ENCODE measurements at regions not wholly inside any gene's neighbourhood (a gene's known extent, or its start where the extent isn't known, plus 50 kb on each side); places are given as distances from the start of the nearest gene placed in this dataset.

DNA sequence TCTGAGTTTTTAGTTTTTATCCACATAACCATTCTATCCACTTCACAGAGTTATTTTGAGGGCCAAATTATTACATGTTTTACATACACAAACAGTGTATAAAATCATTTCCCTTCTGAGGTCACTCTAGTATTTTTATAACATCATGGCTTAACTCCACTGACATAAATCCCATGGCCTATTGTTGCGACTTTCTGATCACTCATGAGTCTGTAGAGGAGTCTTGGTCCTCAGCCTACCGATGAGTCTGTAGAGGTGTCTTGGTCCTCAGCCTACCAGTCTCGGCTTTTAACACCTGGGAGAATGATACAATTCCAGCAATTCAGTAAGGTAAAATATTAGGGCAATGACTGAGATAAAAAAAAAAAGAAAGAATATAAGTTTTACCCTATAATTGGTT, 483.7 kb downstream of the USP25 start:
- Mint-ChIP-seq H3K36me3 (ENCODE audit: insufficient read depth, unreplicated experiment) (no peaks in the 10 kb centered on the region), H3K27me3 (ENCODE audit: insufficient read depth, unreplicated experiment) (no peaks in the 10 kb centered on the region), H3K9me3 (ENCODE audit: unreplicated experiment) (no peaks in the 10 kb centered on the region), H3K4me3 (ENCODE audit: unreplicated experiment) (no peak overlapping the region), H3K27ac (ENCODE audit: unreplicated experiment) (no peak overlapping the region), H3K4me1 (ENCODE audit: low read depth, unreplicated experiment) (peaks cover 8% of the 10 kb centered on the region)
- no peak for DNase-seq
- TF ChIP-seq, protein P1, sequence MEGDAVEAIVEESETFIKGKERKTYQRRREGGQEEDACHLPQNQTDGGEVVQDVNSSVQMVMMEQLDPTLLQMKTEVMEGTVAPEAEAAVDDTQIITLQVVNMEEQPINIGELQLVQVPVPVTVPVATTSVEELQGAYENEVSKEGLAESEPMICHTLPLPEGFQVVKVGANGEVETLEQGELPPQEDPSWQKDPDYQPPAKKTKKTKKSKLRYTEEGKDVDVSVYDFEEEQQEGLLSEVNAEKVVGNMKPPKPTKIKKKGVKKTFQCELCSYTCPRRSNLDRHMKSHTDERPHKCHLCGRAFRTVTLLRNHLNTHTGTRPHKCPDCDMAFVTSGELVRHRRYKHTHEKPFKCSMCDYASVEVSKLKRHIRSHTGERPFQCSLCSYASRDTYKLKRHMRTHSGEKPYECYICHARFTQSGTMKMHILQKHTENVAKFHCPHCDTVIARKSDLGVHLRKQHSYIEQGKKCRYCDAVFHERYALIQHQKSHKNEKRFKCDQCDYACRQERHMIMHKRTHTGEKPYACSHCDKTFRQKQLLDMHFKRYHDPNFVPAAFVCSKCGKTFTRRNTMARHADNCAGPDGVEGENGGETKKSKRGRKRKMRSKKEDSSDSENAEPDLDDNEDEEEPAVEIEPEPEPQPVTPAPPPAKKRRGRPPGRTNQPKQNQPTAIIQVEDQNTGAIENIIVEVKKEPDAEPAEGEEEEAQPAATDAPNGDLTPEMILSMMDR (IDR thresholded peaks at IDR 0.05; ENCODE audit: insufficient read depth in 1 of 2, low read depth in 1 of 2, low read length in 1 of 2, severe bottlenecking in 1 of 2, unreplicated experiment in 1 of 2) = no peak
- Histone ChIP-seq H3K36me3 (ENCODE audit: control insufficient read depth, insufficient read depth, low read length) (no peaks in the 10 kb centered on the region), H3K27me3 (replicated peaks; ENCODE audit: control insufficient read depth, insufficient read depth, low read length) (no peaks in the 10 kb centered on the region), H3K4me1 (0 out of 2 replicates have a peak, but pooled peaks cover under 1% of the 10 kb centered on the region), H3K4me3 (ENCODE audit: low read depth, low read length) (no peak overlapping the region), H3K9me3 (no peaks in the 10 kb centered on the region)
- POLR2A ChIA-PET = no interaction called here
- CTCF ChIA-PET = no interaction called here
- BruUV-seq (replicated peaks) = no TSS peak
- intact Hi-C loops (cut with micrococcal nuclease; ENCODE audit: unreplicated experiment) = no loop called here

DNA sequence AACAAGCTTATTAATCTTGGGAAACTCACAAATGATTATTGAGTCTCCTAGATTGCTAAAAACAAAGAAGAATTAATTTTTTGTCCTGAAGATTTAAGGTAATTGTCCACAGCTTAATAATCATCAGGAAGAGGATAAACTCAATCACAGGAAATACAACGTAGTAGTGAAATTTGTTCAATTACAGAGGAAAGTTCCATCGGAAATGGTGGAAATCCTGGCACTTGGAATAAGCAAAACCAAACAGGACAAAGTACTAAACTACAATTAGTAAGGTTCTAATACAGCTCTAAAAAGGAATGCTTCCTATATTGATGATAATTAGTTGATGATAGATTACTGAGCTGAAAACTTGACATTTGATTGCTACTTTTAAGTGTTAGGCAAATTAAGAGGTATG, 485.4 kb downstream of the USP25 start:
- no peaks in the 10 kb centered on the region for H3K27me3 Mint-ChIP-seq (ENCODE audit: insufficient read depth, unreplicated experiment)
- BruUV-seq (replicated peaks) = no TSS peak
- H3K36me3 Mint-ChIP-seq (ENCODE audit: insufficient read depth, unreplicated experiment) = no peaks in the 10 kb centered on the region
- Histone ChIP-seq H3K27me3 (replicated peaks; ENCODE audit: control insufficient read depth, insufficient read depth, low read length) (no peaks in the 10 kb centered on the region), H3K4me3 (ENCODE audit: low read depth, low read length) (no peak overlapping the region), H3K36me3 (ENCODE audit: control insufficient read depth, insufficient read depth, low read length) (no peaks in the 10 kb centered on the region), H3K4me1 (peaks cover 11% of the 10 kb centered on the region; the same call in 1 of the 2 replicates), H3K9me3 (no peaks in the 10 kb centered on the region)
- H3K4me3 Mint-ChIP-seq (ENCODE audit: unreplicated experiment) = no peak overlapping the region
- intact Hi-C loops (cut with micrococcal nuclease; ENCODE audit: unreplicated experiment) = no loop called here
- ChIA-PET POLR2A (no interaction called here), CTCF (no interaction called here)
- peaks cover 8% of the 10 kb centered on the region for H3K4me1 Mint-ChIP-seq (ENCODE audit: low read depth, unreplicated experiment)
- no peak overlapping the region for H3K27ac Mint-ChIP-seq (ENCODE audit: unreplicated experiment)
- DNase-seq = no peak
- TF ChIP-seq, protein P1 (IDR thresholded peaks at IDR 0.05; ENCODE audit: insufficient read depth in 1 of 2, low read depth in 1 of 2, low read length in 1 of 2, severe bottlenecking in 1 of 2, unreplicated experiment in 1 of 2) = no peak
- no peaks in the 10 kb centered on the region for H3K9me3 Mint-ChIP-seq (ENCODE audit: unreplicated experiment)

DNA sequence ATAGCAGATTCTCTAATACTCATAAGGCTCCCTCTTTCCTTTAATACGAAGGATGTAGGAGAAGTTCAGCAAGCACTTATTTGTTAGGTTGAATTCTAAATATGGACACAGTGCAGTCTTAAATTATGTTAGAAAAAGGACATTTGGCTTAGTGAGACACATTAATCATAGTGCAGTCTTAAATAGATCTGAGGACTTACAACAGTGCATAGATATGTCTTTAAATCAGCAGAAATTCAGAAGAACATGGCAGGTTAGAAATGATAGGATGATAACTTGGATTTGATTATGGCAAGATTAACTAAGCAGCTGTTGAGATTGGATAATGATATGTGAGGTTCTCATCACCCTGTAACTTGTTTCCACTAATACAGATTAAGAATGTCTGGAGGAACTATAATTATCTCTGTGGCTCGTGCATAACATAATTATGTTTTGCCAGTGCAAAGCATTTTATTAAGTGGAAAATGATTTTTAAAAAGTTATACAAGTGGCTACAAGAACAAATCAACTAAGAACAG, 485.9 kb downstream of the USP25 start:
- H3K4me3 ChIP-seq (ENCODE audit: low read depth, low read length) = no peak overlapping the region
- no peak for DNase-seq
- no peaks in the 10 kb centered on the region for H3K27me3 ChIP-seq (replicated peaks; ENCODE audit: control insufficient read depth, insufficient read depth, low read length)
- Mint-ChIP-seq H3K4me3 (ENCODE audit: unreplicated experiment) (no peak overlapping the region), H3K4me1 (ENCODE audit: low read depth, unreplicated experiment) (peaks cover 8% of the 10 kb centered on the region), H3K9me3 (ENCODE audit: unreplicated experiment) (no peaks in the 10 kb centered on the region), H3K27me3 (ENCODE audit: insufficient read depth, unreplicated experiment) (no peaks in the 10 kb centered on the region), H3K36me3 (ENCODE audit: insufficient read depth, unreplicated experiment) (no peaks in the 10 kb centered on the region), H3K27ac (ENCODE audit: unreplicated experiment) (no peak overlapping the region)
- H3K36me3 ChIP-seq (ENCODE audit: control insufficient read depth, insufficient read depth, low read length) = no peaks in the 10 kb centered on the region
- CTCF ChIA-PET = no interaction called here
- TF ChIP-seq, protein P1 (IDR thresholded peaks at IDR 0.05; ENCODE audit: insufficient read depth in 1 of 2, low read depth in 1 of 2, low read length in 1 of 2, severe bottlenecking in 1 of 2, unreplicated experiment in 1 of 2) = no peak
- POLR2A ChIA-PET = no interaction called here
- peaks cover 11% of the 10 kb centered on the region; the same call in 1 of the 2 replicates for H3K4me1 ChIP-seq
- no peaks in the 10 kb centered on the region for H3K9me3 ChIP-seq
- intact Hi-C loops (cut with micrococcal nuclease; ENCODE audit: unreplicated experiment) = no loop called here
- BruUV-seq (replicated peaks) = no TSS peak
